ENCODE measurements at regions not wholly inside any gene's neighbourhood (a gene's known extent, or its start where the extent isn't known, plus 50 kb on each side); places are given as distances from the start of the nearest gene placed in this dataset.

- no peak for TF ChIP-seq CTCF (IDR thresholded peaks at IDR 0.05)
- no peak for TF ChIP-seq POLR2A (IDR thresholded peaks at IDR 0.05)
Observed at GRCh38 chr2:181772334-181772733, 92.0 kb upstream of the NEUROD1 start.
